VCaP (cell line): ENCODE measurements at regions not wholly inside any gene's neighbourhood (a gene's known extent, or its start where the extent isn't known, plus 50 kb on each side); places are given as distances from the start of the nearest gene placed in this dataset.
A peak's percentile ranks its signal among the peaks of the same experiment; 100 is the strongest.

Experiments
- H3K27ac ChIP-seq: fragments of 450-650 bp; 2 replicates; pipeline ENCODE4 v1.5.1; 2017
- TF ChIP-seq, protein P1 (sequence below): fragments of 450-650 bp; conservative IDR thresholded peaks from 2 replicates; pipeline ENCODE4 v1.5.1; 2017; ENCODE audit warnings: mild to moderate bottlenecking, moderate library complexity

DNA sequence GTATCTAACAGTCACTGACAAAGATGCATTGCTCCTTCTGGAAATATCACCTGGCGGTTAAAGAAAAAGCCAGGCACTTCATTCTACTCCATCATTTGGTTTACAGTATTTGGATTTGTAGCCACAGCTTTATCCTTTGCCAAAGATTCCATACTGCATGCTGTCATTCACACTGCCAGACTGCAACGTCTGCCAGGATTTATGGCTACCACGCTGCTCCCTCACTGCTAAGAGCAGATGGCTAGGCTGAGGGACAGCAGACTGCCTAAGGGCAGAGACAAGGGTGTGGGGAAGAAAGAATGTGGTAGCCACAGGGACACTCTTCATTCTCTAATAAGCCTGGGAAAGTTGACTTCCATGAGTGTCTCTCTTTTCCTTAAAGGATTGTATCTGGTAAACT, 1047.0 kb downstream of the TUSC7 start:
- TF ChIP-seq, protein P1, sequence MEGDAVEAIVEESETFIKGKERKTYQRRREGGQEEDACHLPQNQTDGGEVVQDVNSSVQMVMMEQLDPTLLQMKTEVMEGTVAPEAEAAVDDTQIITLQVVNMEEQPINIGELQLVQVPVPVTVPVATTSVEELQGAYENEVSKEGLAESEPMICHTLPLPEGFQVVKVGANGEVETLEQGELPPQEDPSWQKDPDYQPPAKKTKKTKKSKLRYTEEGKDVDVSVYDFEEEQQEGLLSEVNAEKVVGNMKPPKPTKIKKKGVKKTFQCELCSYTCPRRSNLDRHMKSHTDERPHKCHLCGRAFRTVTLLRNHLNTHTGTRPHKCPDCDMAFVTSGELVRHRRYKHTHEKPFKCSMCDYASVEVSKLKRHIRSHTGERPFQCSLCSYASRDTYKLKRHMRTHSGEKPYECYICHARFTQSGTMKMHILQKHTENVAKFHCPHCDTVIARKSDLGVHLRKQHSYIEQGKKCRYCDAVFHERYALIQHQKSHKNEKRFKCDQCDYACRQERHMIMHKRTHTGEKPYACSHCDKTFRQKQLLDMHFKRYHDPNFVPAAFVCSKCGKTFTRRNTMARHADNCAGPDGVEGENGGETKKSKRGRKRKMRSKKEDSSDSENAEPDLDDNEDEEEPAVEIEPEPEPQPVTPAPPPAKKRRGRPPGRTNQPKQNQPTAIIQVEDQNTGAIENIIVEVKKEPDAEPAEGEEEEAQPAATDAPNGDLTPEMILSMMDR = no peak

GRCh38 chr3:117761703-117762620, 1052.4 kb downstream of the TUSC7 start:
- TF ChIP-seq, protein P1 = no peak
- H3K27ac ChIP-seq = peak overlapping the region; percentile 52

More for the DNA sequence above, 1047.0 kb downstream of the TUSC7 start:
- H3K27ac ChIP-seq = no peak overlapping the region

DNA sequence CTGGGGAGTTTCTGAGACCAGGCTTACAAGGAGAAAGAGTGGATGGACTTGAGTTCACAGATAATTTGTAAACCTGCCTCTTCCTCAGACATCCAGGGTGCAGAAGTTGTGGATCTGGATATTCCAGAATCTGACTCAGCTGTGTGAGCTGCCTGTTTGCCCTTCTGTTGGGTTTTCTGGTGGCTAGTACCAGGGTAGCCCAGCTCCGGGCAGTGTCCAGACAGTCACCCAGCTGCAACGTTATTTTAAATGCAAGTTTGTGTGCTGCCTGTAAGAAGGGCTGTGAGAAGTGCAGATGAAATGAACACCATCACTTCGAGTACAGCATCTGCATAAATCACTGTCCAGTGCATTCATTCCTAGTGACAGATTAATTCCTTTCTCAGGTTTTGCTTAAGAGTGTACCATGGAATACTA, 1053.0 kb downstream of the TUSC7 start:
- peak overlapping the region; percentile 52 for H3K27ac ChIP-seq
- TF ChIP-seq, protein P1 = no peak

GRCh38 chr3:117763561-117763960, 1054.0 kb downstream of the TUSC7 start:
- TF ChIP-seq, protein P1 = no peak

DNA sequence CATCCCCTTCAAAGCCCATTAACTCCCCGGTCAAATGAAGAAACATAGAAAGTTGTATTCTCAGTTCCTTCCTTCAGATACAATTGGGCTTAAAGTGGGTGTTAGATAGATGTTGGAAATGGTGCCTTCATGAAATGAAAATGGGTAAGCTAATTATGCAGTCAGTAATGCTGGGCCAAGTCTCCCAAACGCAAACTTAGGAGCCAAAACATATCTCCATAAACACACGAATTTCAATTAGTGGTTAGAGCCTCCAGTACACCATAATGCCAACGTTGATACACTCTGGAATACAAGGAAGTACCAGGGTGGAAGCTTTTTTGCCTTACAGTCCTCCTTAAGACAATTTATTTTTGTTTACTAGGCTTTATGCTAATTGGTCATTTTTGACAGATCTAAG, 1059.0 kb downstream of the TUSC7 start:
- TF ChIP-seq, protein P1 = no peak
- no peak overlapping the region for H3K27ac ChIP-seq

More at GRCh38 chr3:117763561-117763960, 1054.0 kb downstream of the TUSC7 start:
- H3K27ac ChIP-seq = no peak overlapping the region

- no peak overlapping the region for H3K27ac ChIP-seq
- TF ChIP-seq, protein P1 = no peak
Observed at GRCh38 chr3:117774130-117774529, 1064.6 kb downstream of the TUSC7 start.

- TF ChIP-seq, protein P1 = no peak
- H3K27ac ChIP-seq = no peak overlapping the region
Observed at GRCh38 chr3:117786349-117786748, 1076.8 kb downstream of the TUSC7 start.
